ENCODE measurements at regions not wholly inside any gene's neighbourhood (a gene's known extent, or its start where the extent isn't known, plus 50 kb on each side); places are given as distances from the start of the nearest gene placed in this dataset.

DNA sequence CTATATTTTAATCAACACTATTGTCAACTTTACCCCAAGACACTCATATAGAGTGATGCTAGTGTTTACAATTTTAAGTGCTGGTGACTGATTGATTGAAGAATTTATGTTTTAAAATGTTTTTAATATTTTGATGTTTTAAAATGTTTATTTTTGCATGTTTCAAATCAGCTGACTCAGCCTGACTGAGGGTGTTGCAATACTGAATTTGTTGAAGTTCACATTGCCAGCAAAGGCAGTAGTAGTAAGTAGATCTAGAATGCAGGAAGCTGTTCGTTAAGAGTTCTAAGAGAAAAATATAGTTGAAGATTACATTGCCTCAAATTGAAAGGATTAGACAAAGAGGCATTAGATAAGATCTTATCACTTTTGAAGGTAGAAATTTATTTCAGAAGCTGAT lies 977.6 kb downstream of the IGSF11 start:
- no peak for DNase-seq (ENCODE audit: low read depth in 2 of 2)

DNA sequence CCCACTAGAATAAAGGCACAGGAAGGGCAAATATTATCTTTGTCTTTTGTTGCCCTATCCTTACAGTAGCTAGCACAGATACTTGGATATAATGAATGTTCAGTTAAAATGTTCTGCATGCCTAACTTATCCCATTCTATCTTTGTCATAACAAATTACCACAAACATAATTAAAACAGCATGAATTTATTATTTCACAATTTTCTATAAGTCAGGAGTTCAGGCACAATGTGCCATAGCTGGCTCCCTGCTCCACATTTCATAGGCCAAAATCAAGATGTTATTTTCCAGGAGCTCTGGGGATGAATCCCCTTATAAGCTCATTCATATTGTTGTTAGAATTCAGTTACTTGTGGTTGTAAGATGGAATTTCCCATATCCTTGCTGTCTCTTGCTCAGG lies 975.5 kb downstream of the IGSF11 start:
- DNase-seq (ENCODE audit: low read depth in 2 of 2), result no peak

DNA sequence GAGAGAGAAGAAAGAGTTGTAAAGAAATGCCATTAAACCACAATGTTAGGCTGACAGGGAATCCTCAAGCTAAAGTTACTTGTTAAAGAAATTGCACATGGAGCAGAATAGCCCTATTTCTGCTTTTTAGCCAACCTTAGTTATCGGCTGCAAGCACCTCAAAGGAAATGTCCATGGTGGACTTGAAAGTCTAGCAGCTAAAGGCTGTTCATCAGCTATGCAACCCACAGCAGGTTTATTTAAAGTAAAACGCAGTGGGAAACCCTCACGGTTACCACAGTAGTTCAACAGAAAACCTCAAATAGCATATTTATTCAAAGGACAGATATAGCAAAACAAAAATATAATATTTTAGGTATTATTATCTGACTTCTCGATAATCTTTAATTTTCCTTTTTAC lies 967.2 kb downstream of the IGSF11 start:
- no peak for DNase-seq (ENCODE audit: low read depth in 2 of 2)

DNA sequence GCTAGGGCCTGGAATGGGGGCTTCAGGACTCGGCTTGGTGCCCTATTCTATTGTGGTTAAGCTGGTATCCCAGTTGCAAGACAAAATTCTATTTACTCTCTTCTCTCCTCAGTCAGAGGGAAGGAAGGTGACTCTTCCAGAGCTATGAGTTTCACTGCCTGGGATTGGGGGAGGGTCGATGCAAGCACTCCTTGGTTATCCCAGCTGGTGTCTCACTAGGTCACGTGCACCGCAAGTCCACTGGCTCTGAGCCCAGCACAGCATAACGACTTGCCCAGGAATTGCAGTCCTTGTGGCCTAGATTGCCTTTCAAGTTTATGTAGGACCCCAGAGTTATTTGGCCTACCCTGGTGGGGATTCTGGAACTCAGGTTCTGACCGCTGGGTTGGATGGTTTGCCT lies 958.8 kb downstream of the IGSF11 start:
- DNase-seq (ENCODE audit: low read depth in 2 of 2), result no peak

- no peak for DNase-seq (ENCODE audit: low read depth in 2 of 2)
Observed at GRCh38 chr3:118077332-118077731, 957.3 kb downstream of the IGSF11 start.

- DNase-seq (ENCODE audit: low read depth in 2 of 2), result no peak
Observed at GRCh38 chr3:118080889-118081288, 953.8 kb downstream of the IGSF11 start.

- DNase-seq (ENCODE audit: low read depth in 2 of 2), result no peak
Observed at GRCh38 chr3:118088696-118089095, 946.0 kb downstream of the IGSF11 start.

- no peak for DNase-seq (ENCODE audit: low read depth in 2 of 2)
Observed at GRCh38 chr3:118089563-118089962, 945.1 kb downstream of the IGSF11 start.

- no peak for DNase-seq (ENCODE audit: low read depth in 2 of 2)
Observed at GRCh38 chr3:118097226-118097625, 937.4 kb downstream of the IGSF11 start.

GRCh38 chr3:118097660-118098059 lies 937.0 kb downstream of the IGSF11 start:
- no peak for DNase-seq (ENCODE audit: low read depth in 2 of 2)

DNA sequence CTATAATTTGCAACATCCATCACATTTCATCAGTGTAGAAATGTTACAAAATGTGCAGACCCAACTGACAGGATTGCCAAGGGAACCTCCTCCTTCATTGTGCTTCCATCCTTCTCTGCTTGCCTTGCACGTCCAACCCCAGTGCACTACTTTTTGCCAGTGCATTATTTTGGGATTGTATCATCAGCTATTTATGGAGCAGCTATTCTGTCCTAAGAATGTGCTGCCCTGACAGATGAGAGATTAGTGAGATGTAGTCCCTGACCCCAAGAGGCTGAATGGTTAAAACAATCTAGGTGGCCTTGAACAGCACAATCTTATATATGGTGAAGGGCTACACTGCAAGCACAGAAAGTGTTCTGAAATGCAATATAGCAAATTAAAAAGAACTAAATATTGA lies 935.8 kb downstream of the IGSF11 start:
- DNase-seq (ENCODE audit: low read depth in 2 of 2), result no peak

GRCh38 chr3:118101891-118102290 lies 932.8 kb downstream of the IGSF11 start:
- no peak for DNase-seq (ENCODE audit: low read depth in 2 of 2)

DNA sequence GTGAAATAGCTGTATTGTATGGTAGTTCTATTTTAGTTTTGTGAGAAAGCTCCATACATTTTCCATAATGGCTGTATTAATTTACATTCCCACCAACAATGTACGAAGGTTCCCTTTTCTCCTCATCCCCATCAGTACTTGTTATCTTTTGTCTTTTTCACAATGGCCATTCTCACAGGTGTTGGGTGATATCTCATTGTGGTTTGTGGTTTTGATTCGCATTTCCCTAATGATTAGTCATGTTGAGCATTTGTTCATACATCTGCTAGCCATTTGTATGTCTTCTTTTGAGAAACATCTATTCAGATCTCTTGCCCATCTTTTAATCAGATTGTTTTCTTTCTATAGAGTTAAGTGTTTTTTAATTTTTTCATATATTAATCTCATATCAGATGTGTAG lies 931.9 kb downstream of the IGSF11 start:
- no peak for DNase-seq (ENCODE audit: low read depth in 2 of 2)

DNA sequence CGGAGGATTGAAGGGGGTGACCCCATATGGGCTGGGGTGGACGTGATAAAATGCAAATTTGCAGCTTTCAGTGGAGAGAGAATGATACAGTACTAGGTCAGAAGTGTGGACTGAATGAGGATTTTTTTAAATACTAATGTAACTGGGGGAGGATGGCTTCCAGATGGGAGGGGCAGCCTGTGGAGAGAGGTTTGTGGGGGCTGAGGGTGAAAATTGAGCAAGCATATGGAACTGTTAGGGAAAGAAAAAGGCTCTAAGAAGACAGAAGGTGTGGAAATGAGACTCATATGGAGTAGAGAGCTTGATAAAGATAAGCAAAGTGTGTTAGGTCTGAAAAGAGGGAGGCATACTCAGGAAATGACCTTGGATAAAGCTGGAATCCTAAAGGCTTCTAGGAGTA lies 926.4 kb downstream of the IGSF11 start:
- no peak for DNase-seq (ENCODE audit: low read depth in 2 of 2)

GRCh38 chr3:118108769-118109168 lies 925.9 kb downstream of the IGSF11 start:
- DNase-seq (ENCODE audit: low read depth in 2 of 2), result no peak

GRCh38 chr3:118110211-118110610 lies 924.4 kb downstream of the IGSF11 start:
- DNase-seq (ENCODE audit: low read depth in 2 of 2), result no peak

- DNase-seq (ENCODE audit: low read depth in 2 of 2), result no peak
Observed at GRCh38 chr3:118116991-118117390, 917.7 kb downstream of the IGSF11 start.

DNA sequence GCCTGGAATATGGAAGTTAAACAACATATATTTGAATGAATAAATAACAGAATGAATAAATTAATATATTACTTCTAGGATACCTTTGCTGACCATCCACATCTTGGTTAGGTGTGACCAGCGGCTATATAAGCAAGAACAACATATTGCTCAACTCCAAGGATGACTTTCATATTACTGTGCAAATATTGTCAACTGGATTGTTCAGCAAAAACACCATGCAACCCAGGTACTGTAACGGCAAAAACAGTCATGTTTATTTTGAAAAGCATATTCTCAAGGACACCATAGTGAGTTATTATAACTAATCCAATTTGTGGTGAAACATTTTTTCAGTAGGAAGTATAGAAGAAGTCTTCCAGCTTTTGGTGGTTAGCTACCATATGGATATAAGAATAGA lies 907.9 kb downstream of the IGSF11 start:
- no peak for DNase-seq (ENCODE audit: low read depth in 2 of 2)

- DNase-seq (ENCODE audit: low read depth in 2 of 2), result no peak
Observed at GRCh38 chr3:118127992-118128391, 906.7 kb downstream of the IGSF11 start.

DNA sequence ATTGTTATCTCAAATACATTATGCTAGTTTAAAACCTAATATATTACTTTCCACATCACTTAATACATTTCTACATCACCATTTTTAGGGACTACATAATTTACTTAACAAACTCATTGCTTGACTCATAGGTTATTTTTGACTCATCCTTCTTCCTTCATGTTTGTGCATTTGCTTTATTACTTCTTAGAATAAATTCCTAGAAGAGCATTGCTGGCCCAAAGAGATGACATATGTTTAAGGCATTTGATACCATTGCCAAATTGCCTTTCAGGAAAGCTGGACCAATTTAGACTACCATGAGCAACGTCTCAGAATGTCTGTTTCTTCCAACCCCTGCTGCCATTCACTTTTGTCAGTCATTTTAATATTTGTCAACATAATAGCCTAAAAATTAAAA lies 905.8 kb downstream of the IGSF11 start:
- no peak for DNase-seq (ENCODE audit: low read depth in 2 of 2)

DNA sequence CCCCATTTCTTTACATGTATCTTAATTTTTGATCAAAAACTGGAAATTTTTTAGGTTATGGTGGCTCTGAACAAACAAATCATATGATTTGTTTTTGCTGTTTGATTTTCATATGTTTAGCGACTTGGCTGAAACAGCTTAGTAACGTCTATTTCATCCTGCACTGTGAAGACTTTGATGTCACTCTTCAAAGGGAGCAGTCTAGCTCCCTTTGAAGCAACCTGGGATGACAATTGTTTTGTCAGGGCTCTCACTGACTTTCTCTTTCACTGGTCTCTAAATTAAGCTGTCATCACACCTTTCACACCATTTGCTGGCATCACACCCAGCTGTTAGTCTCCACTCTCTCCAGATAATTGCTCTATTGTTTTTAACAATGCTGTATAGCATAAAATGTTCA lies 896.9 kb downstream of the IGSF11 start:
- DNase-seq (ENCODE audit: low read depth in 2 of 2), result no peak

DNA sequence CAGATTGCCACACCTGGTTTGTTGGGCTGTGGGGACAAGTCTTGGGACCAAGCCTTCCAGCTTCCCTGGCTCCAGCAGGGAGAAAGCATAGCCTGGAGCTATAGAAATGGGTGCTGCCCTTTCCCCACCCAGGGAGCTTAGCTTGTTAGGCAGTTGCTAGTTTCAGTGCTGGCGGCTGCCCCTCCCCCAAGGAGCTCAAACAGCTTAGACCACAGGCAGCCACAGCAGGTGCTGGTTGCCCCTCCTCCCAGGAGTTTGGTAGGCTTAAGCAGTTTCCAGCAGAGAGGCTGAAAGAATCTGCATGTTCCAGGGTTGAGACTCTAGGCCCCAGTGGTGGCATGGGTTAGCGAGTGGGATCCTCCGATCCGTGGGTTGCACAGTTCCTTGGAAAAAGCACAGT lies 889.7 kb downstream of the IGSF11 start:
- no peak for DNase-seq (ENCODE audit: low read depth in 2 of 2)

DNA sequence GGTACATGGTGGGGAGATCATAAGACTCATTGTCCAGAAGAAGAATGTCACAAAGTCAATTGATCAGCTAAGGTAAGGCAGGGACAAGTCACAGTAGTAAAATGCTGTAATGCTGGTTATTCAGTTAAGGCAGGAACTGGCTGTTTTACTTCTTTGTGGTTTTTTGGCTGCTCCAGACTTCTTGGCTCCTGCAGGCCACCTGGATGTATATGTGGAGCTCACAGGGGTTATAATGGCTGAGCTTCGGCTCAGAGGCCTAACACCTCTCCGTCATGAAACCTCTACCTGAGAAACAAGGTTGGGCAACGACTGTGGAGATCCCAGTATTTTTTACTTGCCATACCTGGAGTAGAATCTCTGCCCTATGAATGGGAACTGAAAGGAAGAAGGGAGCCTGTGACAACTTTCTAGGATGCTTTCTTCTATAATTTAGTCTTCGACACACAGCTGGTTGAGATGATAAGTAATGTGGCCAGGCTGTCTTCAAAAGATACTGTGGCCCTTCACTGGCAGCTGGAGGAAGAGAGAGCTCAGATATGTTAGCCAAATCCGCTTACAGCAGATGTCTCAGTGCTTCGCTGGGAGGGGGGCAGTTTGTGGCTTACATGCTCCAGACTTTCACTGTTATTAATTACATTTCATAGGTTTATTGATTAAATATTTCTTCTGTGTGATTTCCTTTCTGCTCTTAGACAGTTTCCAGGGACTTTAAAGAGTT lies 887.8 kb downstream of the IGSF11 start:
- no peak for DNase-seq (ENCODE audit: low read depth in 2 of 2)

DNA sequence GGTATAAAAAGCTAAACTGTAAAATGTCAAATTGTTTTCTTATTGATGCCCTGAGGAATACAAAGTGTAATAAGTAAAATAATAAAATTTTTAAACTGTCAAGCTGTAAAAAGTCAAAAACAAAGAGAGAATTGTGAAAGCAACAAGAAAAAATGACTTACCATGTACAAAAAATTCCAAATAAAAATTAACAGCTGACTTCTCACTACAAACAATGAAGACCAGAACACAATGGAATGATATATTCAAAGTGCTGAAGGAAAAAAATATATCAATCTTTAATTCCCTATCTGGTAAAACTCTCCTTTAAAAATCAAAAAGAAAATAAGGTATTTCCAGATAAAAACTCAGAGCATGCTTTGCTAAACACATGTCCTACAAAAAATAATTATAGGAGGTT lies 883.5 kb downstream of the IGSF11 start:
- DNase-seq (ENCODE audit: low read depth in 2 of 2), result no peak
